B cell (primary cell): ENCODE measurements at regions not wholly inside any gene's neighbourhood (a gene's known extent, or its start where the extent isn't known, plus 50 kb on each side); places are given as distances from the start of the nearest gene placed in this dataset.

Experiments
- ATAC-seq: fragments of 200-7000 bp; cut with Tn5 transposase; one replicate; pipeline ENCODE4 v1.10.0; 2021; ENCODE audit warnings: low read depth, mild to moderate bottlenecking, moderate number of reproducible peaks, moderate library complexity
- CTCF ChIA-PET: fragments of 350-600 bp; sonication (Branson Sonifier 250); formaldehyde crosslinking; loops from one replicate; lab custom pipeline; 2021; ENCODE audit warnings: antibody characterized with exemption, inconsistent platforms; lab: Charles Lee
- POLR2A ChIA-PET: fragments of 350-600 bp; sonication (Branson Sonifier 250); formaldehyde crosslinking; loops from one replicate; lab custom pipeline; 2021; ENCODE audit warnings: antibody characterized with exemption; lab: Charles Lee
- DNase-seq: peaks from one replicate; pipeline ENCODE4 v3.0.0; 2013
- H2AFZ ChIP-seq: 2 replicates; pipeline ENCODE4 v1.6.1; 2012; ENCODE audit warnings: mild to moderate bottlenecking, low read depth, low read length; ENCODE audit not compliant: insufficient read depth, poor library complexity, severe bottlenecking
- H3K27ac ChIP-seq, 2 donors: 1 replicate in 1 of 2; 2 replicates in 1 of 2; pipeline ENCODE4 v1.5.1; 2012 to 2013; ENCODE audit warnings: low read length in 2 of 2, mild to moderate bottlenecking in 2 of 2, moderate library complexity in 1 of 2
- H3K27me3 ChIP-seq, 4 experiments: fragments of 200-600 bp in 1 of 4; sonication (generic) in 1 of 4; replicated peaks in 1 of 4; 1 replicate in 2 of 4; 2 replicates in 2 of 4; pipeline versions ENCODE4 v1.6.1 to v1.7.0; 2013 to 2016; ENCODE audit warnings: low read length in 3 of 4, mild to moderate bottlenecking in 2 of 4, mixed read lengths in 1 of 4, moderate library complexity in 1 of 4; ENCODE audit not compliant: insufficient read depth in 4 of 4, control insufficient read depth in 3 of 4; ENCODE audit errors: control extremely low read depth in 1 of 4
- H3K36me3 ChIP-seq, 2 experiments: replicated peaks in 1 of 2; 1 replicate in 1 of 2; 2 replicates in 1 of 2; pipeline versions ENCODE4 v1.6.1 to v1.7.1; 2013; ENCODE audit warnings: low read length in 1 of 2; ENCODE audit not compliant: insufficient read depth in 2 of 2, control insufficient read depth in 1 of 2; ENCODE audit errors: control extremely low read depth in 1 of 2, extremely low read depth in 1 of 2
- H3K4me1 ChIP-seq, 2 donors: fragments of 200-600 bp in 1 of 2; sonication (generic) in 1 of 2; 1 replicate in 1 of 2; 2 replicates in 1 of 2; pipeline versions ENCODE4 v1.5.1 to v1.6.1; 2013 to 2017; ENCODE audit warnings: low read length in 2 of 2; ENCODE audit not compliant: control insufficient read depth in 2 of 2, insufficient read depth in 2 of 2
- H3K4me2 ChIP-seq: replicated peaks from 2 replicates; pipeline ENCODE3; 2012; ENCODE audit warnings: mild to moderate bottlenecking, low read depth, low read length; ENCODE audit not compliant: poor library complexity, severe bottlenecking
- H3K4me3 ChIP-seq, 5 experiments: fragments of 200-600 bp in 1 of 5; sonication (generic) in 1 of 5; 1 replicate in 3 of 5; 2 replicates in 2 of 5; pipeline versions ENCODE4 v1.5.1 to v1.7.0; 2011 to 2016; ENCODE audit warnings: low read length in 4 of 5, mild to moderate bottlenecking in 4 of 5, low read depth in 2 of 5, control low read depth in 1 of 5, moderate library complexity in 1 of 5; ENCODE audit not compliant: insufficient read depth in 1 of 5; ENCODE audit errors: control extremely low read depth in 1 of 5, extremely low read depth in 1 of 5
- H3K79me2 ChIP-seq: fragments of 200-600 bp; sonication (generic); one replicate; pipeline ENCODE4 v1.6.0; 2016; ENCODE audit warnings: low read length; ENCODE audit not compliant: control insufficient read depth, insufficient read depth
- H3K9ac ChIP-seq: fragments of 200-600 bp; sonication (generic); 2 replicates; pipeline ENCODE4 v1.6.1; 2017; ENCODE audit warnings: mild to moderate bottlenecking, low read length, moderate library complexity
- H3K9me3 ChIP-seq, 3 donors: one replicate each; pipeline versions ENCODE4 v1.6.1 to v1.7.1; 2013; ENCODE audit warnings: low read length in 2 of 3; ENCODE audit not compliant: control insufficient read depth in 2 of 3, insufficient read depth in 1 of 3; ENCODE audit errors: control extremely low read depth in 1 of 3
- H4K20me1 ChIP-seq: 2 replicates; pipeline ENCODE4 v1.6.0; 2012; ENCODE audit warnings: mild to moderate bottlenecking, low read length; ENCODE audit not compliant: insufficient read depth, control insufficient read depth, poor library complexity, severe bottlenecking
- H3K27ac Mint-ChIP-seq: one replicate; pipeline ENCODE4 v1.8.0; 2021; ENCODE audit warnings: mixed read lengths
- H3K27me3 Mint-ChIP-seq: one replicate; pipeline ENCODE4 v1.8.0; 2021; ENCODE audit warnings: mixed read lengths
- H3K4me1 Mint-ChIP-seq: one replicate; pipeline ENCODE4 v1.8.0; 2021; ENCODE audit warnings: mixed read lengths
- H3K4me3 Mint-ChIP-seq: one replicate; pipeline ENCODE4 v1.8.0; 2021; ENCODE audit warnings: mixed read lengths
- H3K9me3 Mint-ChIP-seq: one replicate; pipeline ENCODE4 v1.8.0; 2022; ENCODE audit warnings: mixed read lengths; ENCODE audit not compliant: insufficient read depth
- CTCF ChIP-seq: fragments of 200-600 bp; IDR thresholded peaks from one replicate; pipeline ENCODE4 v1.8.0; 2022; ENCODE audit warnings: antibody characterized with exemption, mild to moderate bottlenecking
- EZH2 ChIP-seq: IDR thresholded peaks from 2 replicates; pipeline ENCODE4 v1.6.1; 2012; ENCODE audit warnings: borderline replicate concordance, low read depth, mild to moderate bottlenecking, moderate library complexity, low read length; ENCODE audit not compliant: insufficient read depth, poor library complexity, severe bottlenecking
- WGBS: methylation state at CpG from one replicate; pipeline ENCODE4 v1.1.5; 2013; ENCODE audit warnings: missing lambda C conversion rate; ENCODE audit not compliant: insufficient coverage; 5-methylcytosine and 5-hydroxymethylcytosine counted together
- intact Hi-C: fragments of 100-400 bp; cut with micrococcal nuclease; formaldehyde crosslinking; loops from one replicate; pipeline ENCODE4 v1.10.0; 2022

- ChIA-PET POLR2A (no interaction called here), CTCF (interaction anchor here (1.2 kb wide), 1 partner anchor 507 kb away, joined by 4 read pairs; no protein-coding TSS in a partner anchor)
- TF ChIP-seq CTCF = no peak
- TF ChIP-seq EZH2 = no peak
- Histone ChIP-seq H3K27ac (no peak overlapping the region), H3K4me3 (no peak overlapping the region), H3K4me1 (no peaks in the 10 kb centered on the region), H3K36me3 (no peaks in the 10 kb centered on the region), H2AFZ (no peak overlapping the region), H4K20me1 (no peaks in the 10 kb centered on the region), H3K79me2 (no peaks in the 10 kb centered on the region), H3K27me3 (peaks cover 0 to 10% (median 0%) of the 10 kb centered on the region in 4 experiments), H3K9me3 (no peaks in the 10 kb centered on the region), H3K9ac (no peak overlapping the region), H3K4me2 (no peak overlapping the region)
- ATAC-seq (no peak), DNase-seq (no peak)
- no peaks in the 10 kb centered on the region for H3K9me3 Mint-ChIP-seq
- no peaks in the 10 kb centered on the region for H3K4me1 Mint-ChIP-seq
- H3K27ac Mint-ChIP-seq = no peak overlapping the region
- H3K4me3 Mint-ChIP-seq = no peak overlapping the region
- H3K27me3 Mint-ChIP-seq = peaks cover 11% of the 10 kb centered on the region
- intact Hi-C loops = no loop called here
- 94% methylated on average over 8 of the region's 8 CpGs for WGBS
Measured at GRCh38 chr3:193808317-193808716, 215.3 kb downstream of the OPA1 start.

GRCh38 chr3:193809106-193809505 is 216.1 kb downstream of the OPA1 start:
- Histone ChIP-seq H3K9me3 (no peaks in the 10 kb centered on the region), H3K27ac (no peak overlapping the region), H3K4me3 (no peak overlapping the region), H3K4me1 (no peaks in the 10 kb centered on the region), H4K20me1 (no peaks in the 10 kb centered on the region), H2AFZ (no peak overlapping the region), H3K79me2 (no peaks in the 10 kb centered on the region), H3K4me2 (no peak overlapping the region), H3K9ac (no peak overlapping the region), H3K27me3 (peaks cover 0 to 10% (median 0%) of the 10 kb centered on the region in 4 experiments), H3K36me3 (no peaks in the 10 kb centered on the region)
- TF ChIP-seq CTCF (no peak), EZH2 (no peak)
- ChIA-PET CTCF (interaction anchor here (1.2 kb wide), 1 partner anchor 506 kb away, joined by 4 read pairs; no protein-coding TSS in a partner anchor), POLR2A (no interaction called here)
- Mint-ChIP-seq H3K27me3 (peaks cover 11% of the 10 kb centered on the region), H3K4me1 (no peaks in the 10 kb centered on the region), H3K4me3 (no peak overlapping the region), H3K27ac (no peak overlapping the region), H3K9me3 (no peaks in the 10 kb centered on the region)
- no peak for DNase-seq
- WGBS = 84% methylated on average over 2 of the region's 2 CpGs
- ATAC-seq = no peak
- intact Hi-C loops = no loop called here
